ENCODE measurements at regions not wholly inside any gene's neighbourhood (a gene's known extent, or its start where the extent isn't known, plus 50 kb on each side); places are given as distances from the start of the nearest gene placed in this dataset.

- TF ChIP-seq ZSCAN18 (CRISPR knock-in tag; IDR thresholded peaks at IDR 0.05) = no peak
- TF ChIP-seq IRF2 (CRISPR knock-in tag; IDR thresholded peaks at IDR 0.05; ENCODE audit: borderline replicate concordance, low read depth) = no peak
- TF ChIP-seq ARID4B (CRISPR knock-in tag; IDR thresholded peaks at IDR 0.05; ENCODE audit: borderline replicate concordance) = no peak
- TF ChIP-seq ATF6 (CRISPR knock-in tag; IDR thresholded peaks at IDR 0.05) = no peak
Measured at GRCh38 chr5:5905186-5905585, 473.2 kb downstream of the MED10 start (continued).

GRCh38 chr5:5904113-5904512 lies 474.2 kb downstream of the MED10 start:
- DNase-seq (ENCODE audit: low spot score) (no peak), ATAC-seq (no peak)
- Mint-ChIP-seq H3K27ac (no peak overlapping the region), H3K36me3 (no peaks in the 10 kb centered on the region), H3K4me3 (no peak overlapping the region), H3K4me1 (peaks cover 34% of the 10 kb centered on the region), H3K9me3 (peaks cover 12% of the 10 kb centered on the region), H3K27me3 (ENCODE audit: low read depth) (peaks cover 5% of the 10 kb centered on the region; the same call in 1 of the 2 replicates)
- CTCF ChIA-PET = no interaction called here
- POLR2A ChIA-PET = no interaction called here
- TF ChIP-seq USF2 (CRISPR knock-in tag; IDR thresholded peaks at IDR 0.05) (no peak), HMGXB4 (CRISPR knock-in tag; IDR thresholded peaks at IDR 0.05) (no peak), E2F5 (CRISPR knock-in tag; IDR thresholded peaks at IDR 0.05) (no peak), ATF3 (CRISPR knock-in tag; conservative IDR thresholded peaks at IDR 0.05) (no peak), ATF6 (CRISPR knock-in tag; IDR thresholded peaks at IDR 0.05) (no peak)
